DMS153 (cell line): ENCODE measurements at regions not wholly inside any gene's neighbourhood (a gene's known extent, or its start where the extent isn't known, plus 50 kb on each side); places are given as distances from the start of the nearest gene placed in this dataset.
"Not testable (repeated sequence)": the region's sequence is repeated elsewhere in the genome, so short reads cannot be mapped to it uniquely, and the experiment has no call there.

Experiments
- DNase-seq: peaks from one replicate; lab custom pipeline; 2025; lab: John Stamatoyannopoulos, UW

GRCh38 chr2:53202063-53202462 is 565.5 kb upstream of the CHAC2 start:
- DNase-seq: peak; percentile 49

GRCh38 chr2:53200072-53200471 is 567.5 kb upstream of the CHAC2 start:
- DNase-seq: no peak

GRCh38 chr2:53188851-53189510 is 578.6 kb upstream of the CHAC2 start:
- DNase-seq: no peak

GRCh38 chr2:53183581-53183980 is 584.0 kb upstream of the CHAC2 start:
- no peak for DNase-seq

GRCh38 chr2:53182601-53183000 is 585.0 kb upstream of the CHAC2 start:
- no peak for DNase-seq

GRCh38 chr2:53181759-53182158 is 585.8 kb upstream of the CHAC2 start:
- DNase-seq: no peak

- no peak for DNase-seq
Observed at GRCh38 chr2:53177327-53177726, 590.3 kb upstream of the CHAC2 start.

GRCh38 chr2:53174539-53174938 is 593.1 kb upstream of the CHAC2 start:
- no peak for DNase-seq

GRCh38 chr2:53173698-53174455 is 593.7 kb upstream of the CHAC2 start:
- no peak for DNase-seq

- DNase-seq: no peak
Observed at GRCh38 chr2:53173091-53173490, 594.5 kb upstream of the CHAC2 start.

GRCh38 chr2:53170466-53170865 is 597.1 kb upstream of the CHAC2 start:
- DNase-seq: no peak

GRCh38 chr2:53167227-53167626 is 600.4 kb upstream of the CHAC2 start:
- DNase-seq: no peak

GRCh38 chr2:53150146-53150545 is 617.5 kb upstream of the CHAC2 start:
- DNase-seq: no peak

GRCh38 chr2:53148221-53148620 is 619.4 kb upstream of the CHAC2 start:
- DNase-seq: no peak

GRCh38 chr2:53131416-53131815 is 636.2 kb upstream of the CHAC2 start:
- DNase-seq: no peak

- DNase-seq: no peak
Observed at GRCh38 chr2:53130441-53130943, 637.1 kb upstream of the CHAC2 start.

- DNase-seq: no peak
Observed at GRCh38 chr2:53129851-53130250, 637.8 kb upstream of the CHAC2 start.

GRCh38 chr2:53127061-53127650 is 640.4 kb upstream of the CHAC2 start:
- DNase-seq: no peak

- no peak for DNase-seq
Observed at GRCh38 chr2:53114991-53115390, 652.6 kb upstream of the CHAC2 start.

- no peak for DNase-seq
Observed at GRCh38 chr2:53114582-53114981, 653.0 kb upstream of the CHAC2 start.

- not testable (repeated sequence) for DNase-seq
Observed at GRCh38 chr2:53112408-53112807, 655.2 kb upstream of the CHAC2 start.

GRCh38 chr2:53111406-53111805 is 656.2 kb upstream of the CHAC2 start:
- no peak for DNase-seq

GRCh38 chr2:53111004-53111403 is 656.6 kb upstream of the CHAC2 start:
- no peak for DNase-seq
